Sigmoid colon (tissue), 6 donors: ENCODE measurements at regions not wholly inside any gene's neighbourhood (a gene's known extent, or its start where the extent isn't known, plus 50 kb on each side); places are given as distances from the start of the nearest gene placed in this dataset.
"Not testable (repeated sequence)": the region's sequence is repeated elsewhere in the genome, so short reads cannot be mapped to it uniquely, and the experiment has no call there.

Source experiments
- DNase-seq: peaks from one replicate; pipeline ENCODE4 v3.0.0-alpha.2; 2019
- H3K27ac ChIP-seq, 4 donors: fragments of 200-600 bp; sonication (generic); one replicate each; pipeline ENCODE4 v1.5.1; 2016 to 2019; ENCODE audit warnings: mild to moderate bottlenecking in 1 of 4
- H3K27me3 ChIP-seq, 3 donors: fragments of 200-600 bp; sonication (generic); one replicate each; pipeline ENCODE4 v1.5.1; 2019; ENCODE audit warnings: mild to moderate bottlenecking in 1 of 3
- H3K36me3 ChIP-seq, 4 donors: fragments of 200-600 bp; sonication (generic); one replicate each; pipeline ENCODE4 v1.5.1; 2016 to 2019
- H3K4me1 ChIP-seq, 4 donors: fragments of 200-600 bp; sonication (generic); one replicate each; pipeline ENCODE4 v1.5.1; 2017 to 2019
- H3K4me3 ChIP-seq, 4 donors: fragments of 200-600 bp; sonication (generic); one replicate each; pipeline ENCODE4 v1.5.1; 2017 to 2019; ENCODE audit warnings: mild to moderate bottlenecking in 2 of 4, moderate library complexity in 1 of 4
- H3K9me3 ChIP-seq, 4 donors: fragments of 200-600 bp in 3 of 4; sonication (generic) in 3 of 4; one replicate each; pipeline versions ENCODE4 v1.5.1 to v1.6.1; 2013 to 2019
- CTCF ChIP-seq, 4 experiments: fragments of 450-650 bp in 3 of 4; fragments of 200-600 bp in 1 of 4; IDR thresholded peaks; one replicate each; pipeline ENCODE4 v1.5.1; 2016 to 2019; ENCODE audit warnings: antibody characterized with exemption in 4 of 4, mild to moderate bottlenecking in 3 of 4, moderate library complexity in 2 of 4
- EP300 ChIP-seq, 4 donors: sonication (generic); formaldehyde crosslinking; IDR thresholded peaks; one replicate each; pipeline ENCODE4 v1.6.1; 2017; ENCODE audit warnings: antibody characterized with exemption in 4 of 4
- POLR2A ChIP-seq, 2 donors: fragments of 450-650 bp; IDR thresholded peaks; one replicate each; pipeline ENCODE4 v1.6.1; 2016; ENCODE audit warnings: antibody characterized with exemption in 2 of 2, mild to moderate bottlenecking in 2 of 2, moderate library complexity in 2 of 2
- POLR2AphosphoS5 ChIP-seq, 4 donors: sonication (generic); formaldehyde crosslinking; IDR thresholded peaks; one replicate each; pipeline ENCODE4 v1.6.1; 2017; ENCODE audit warnings: antibody characterized with exemption in 4 of 4
- WGBS, 2 donors: extraction: QIAGEN DNeasy Blood & Tissue Kit; methylation state at CpG; one replicate each; pipeline ENCODE4 v1.1.7; 2013; 5-methylcytosine and 5-hydroxymethylcytosine counted together
- intact Hi-C: fragments of 100-400 bp; cut with DNase I; formaldehyde crosslinking; loops from one replicate; pipeline ENCODE4 v1.15.1; 2023
- donor health status: healthy with polysubstance abuse.
- donor health status: healthy.

- WGBS, 2 donors, result 62 to 87% methylated on average over 7 of the region's 7 CpGs
- no peaks in the 10 kb centered on the region for H3K9me3 ChIP-seq
- H3K36me3 ChIP-seq, result no peaks in the 10 kb centered on the region
- peaks cover 0 to 13% (median 9%) of the 10 kb centered on the region in 4 donors for H3K4me1 ChIP-seq
- TF ChIP-seq POLR2AphosphoS5 (IDR thresholded peaks at IDR 0.05) (no peak), EP300 (IDR thresholded peaks at IDR 0.05) (no peak), CTCF (IDR thresholded peaks at IDR 0.05) (no peak), POLR2A (IDR thresholded peaks at IDR 0.05) (no peak)
- H3K27ac ChIP-seq, result no peak overlapping the region
- H3K27me3 ChIP-seq, result no peaks in the 10 kb centered on the region
- no peak for DNase-seq
- intact Hi-C loops, result no loop called here
- H3K4me3 ChIP-seq, result no peak overlapping the region
These were observed 379.1 kb upstream of the PROK2 start for GRCh38 chr3:72163809-72164634.

GRCh38 chr3:72162649-72163184, 377.8 kb upstream of the PROK2 start:
- Histone ChIP-seq H3K27me3 (no peaks in the 10 kb centered on the region), H3K36me3 (no peaks in the 10 kb centered on the region), H3K4me1 (peaks cover 0 to 13% (median 9%) of the 10 kb centered on the region in 4 donors), H3K9me3 (no peaks in the 10 kb centered on the region), H3K4me3 (no peak overlapping the region), H3K27ac (peak overlapping the region in 1 of 4 donors; percentile 8)
- intact Hi-C loops, result no loop called here
- no peak for TF ChIP-seq POLR2AphosphoS5 (IDR thresholded peaks at IDR 0.05)
- no peak for TF ChIP-seq POLR2A (IDR thresholded peaks at IDR 0.05)
- no peak for TF ChIP-seq EP300 (IDR thresholded peaks at IDR 0.05)
- no peak for TF ChIP-seq CTCF (IDR thresholded peaks at IDR 0.05)
- no peak for DNase-seq
- 89 to 91% methylated on average over 6 of the region's 6 CpGs for WGBS, 2 donors

- H3K27ac ChIP-seq, result peak overlapping the region in 1 of 4 donors; percentile 8
- DNase-seq, result no peak
- 15 to 50% methylated on average over 13 of the region's 13 CpGs for WGBS, 2 donors
- H3K27me3 ChIP-seq, result no peaks in the 10 kb centered on the region
- TF ChIP-seq POLR2AphosphoS5 (IDR thresholded peaks at IDR 0.05) (no peak), CTCF (IDR thresholded peaks at IDR 0.05) (no peak), POLR2A (IDR thresholded peaks at IDR 0.05) (no peak), EP300 (IDR thresholded peaks at IDR 0.05) (no peak)
- H3K4me1 ChIP-seq, result peaks cover 0 to 13% (median 9%) of the 10 kb centered on the region in 4 donors
- H3K9me3 ChIP-seq, result no peaks in the 10 kb centered on the region
- intact Hi-C loops, result no loop called here
- H3K36me3 ChIP-seq, result no peaks in the 10 kb centered on the region
- H3K4me3 ChIP-seq, result no peak overlapping the region
These were observed 377.1 kb upstream of the PROK2 start for GRCh38 chr3:72161881-72162595.

- H3K36me3 ChIP-seq, H3K27me3 ChIP-seq, intact Hi-C loops, H3K27ac ChIP-seq, DNase-seq, H3K4me3 ChIP-seq, H3K9me3 ChIP-seq: not testable (repeated sequence)
- WGBS, 2 donors, result 98% methylated on average over 3 of the region's 3 CpGs
- peaks cover 0 to 13% (median 9%) of the 10 kb centered on the region in 4 donors for H3K4me1 ChIP-seq
These were observed 376.3 kb upstream of the PROK2 start for GRCh38 chr3:72161285-72161684.

GRCh38 chr3:72160351-72160750, 375.4 kb upstream of the PROK2 start:
- Histone ChIP-seq H3K27me3 (no peaks in the 10 kb centered on the region), H3K27ac (no peak overlapping the region), H3K36me3 (no peaks in the 10 kb centered on the region), H3K4me1 (peaks cover 0 to 21% (median 18%) of the 10 kb centered on the region in 4 donors), H3K4me3 (no peak overlapping the region), H3K9me3 (no peaks in the 10 kb centered on the region)
- DNase-seq, result no peak
- TF ChIP-seq CTCF (IDR thresholded peaks at IDR 0.05), result no peak
- intact Hi-C loops, result no loop called here
- WGBS, 2 donors, result 86 to 90% methylated on average over 5 of the region's 5 CpGs
